Activated CD4-positive, alpha-beta memory T cell treated with anti-CD3 and anti-CD28 coated beads for 36 hours (primary cell): ENCODE measurements at regions not wholly inside any gene's neighbourhood (a gene's known extent, or its start where the extent isn't known, plus 50 kb on each side); places are given as distances from the start of the nearest gene placed in this dataset.

ENCODE experiments used
- CTCF ChIA-PET: fragments of 350-600 bp; sonication (Branson Sonifier 250); formaldehyde crosslinking; loops from one replicate; lab custom pipeline; 2021; ENCODE audit warnings: antibody characterized with exemption, inconsistent platforms; lab: Charles Lee
- POLR2A ChIA-PET: fragments of 350-600 bp; sonication (Branson Sonifier 250); formaldehyde crosslinking; loops from one replicate; lab custom pipeline; 2021; ENCODE audit warnings: antibody characterized with exemption; lab: Charles Lee
- DNase-seq: peaks from one replicate; pipeline ENCODE4 v3.0.0-alpha.2; 2020
- H3K27ac Mint-ChIP-seq: one replicate; pipeline ENCODE4 v1.8.0; 2021; ENCODE audit warnings: mixed read lengths
- H3K27me3 Mint-ChIP-seq: one replicate; pipeline ENCODE4 v1.8.0; 2021; ENCODE audit warnings: mixed read lengths
- H3K36me3 Mint-ChIP-seq: one replicate; pipeline ENCODE4 v1.8.0; 2021; ENCODE audit warnings: mixed read lengths
- H3K4me1 Mint-ChIP-seq: one replicate; pipeline ENCODE4 v1.8.0; 2021; ENCODE audit warnings: low read depth, mixed read lengths
- H3K4me3 Mint-ChIP-seq: one replicate; pipeline ENCODE4 v1.8.0; 2021; ENCODE audit warnings: mild to moderate bottlenecking, mixed read lengths
- H3K9me3 Mint-ChIP-seq: one replicate; pipeline ENCODE4 v1.8.0; 2021; ENCODE audit warnings: mixed read lengths
- intact Hi-C: fragments of 100-400 bp; cut with micrococcal nuclease; formaldehyde crosslinking; loops from one replicate; pipeline ENCODE4 v1.15.1; 2023

DNA sequence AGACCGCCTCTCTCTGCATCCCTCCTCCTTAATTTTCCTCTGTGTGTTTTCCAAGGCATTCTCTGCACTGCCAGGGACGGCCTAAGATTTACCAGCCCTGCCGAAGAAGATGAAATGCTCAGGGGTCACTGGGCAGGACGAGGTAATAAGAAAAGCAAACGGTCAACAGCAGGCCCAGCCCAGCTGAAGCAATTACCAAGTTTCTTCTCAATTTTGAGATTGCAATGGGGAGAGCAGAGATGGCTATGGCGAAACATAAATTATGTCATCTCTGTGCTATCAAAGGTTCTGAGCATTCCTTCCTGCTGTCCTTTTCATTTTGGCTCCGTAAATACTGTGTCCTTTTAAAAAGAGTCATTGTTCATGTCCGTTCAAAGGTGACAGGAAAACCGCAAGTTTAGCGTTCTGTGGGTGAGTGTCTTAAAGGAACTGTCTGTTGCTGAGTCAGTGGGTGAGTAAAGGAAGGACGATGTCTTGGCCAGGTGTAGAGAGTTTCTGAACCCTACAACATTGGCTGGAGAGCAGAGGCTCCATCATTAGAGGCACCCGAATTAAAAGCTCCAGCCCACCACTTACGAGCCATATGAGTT lies 753.9 kb upstream of the EEF2KMT start:
- no peaks in the 10 kb centered on the region for H3K36me3 Mint-ChIP-seq
- peaks cover 19% of the 10 kb centered on the region for H3K9me3 Mint-ChIP-seq
- H3K4me3 Mint-ChIP-seq, result no peak overlapping the region
- ChIA-PET POLR2A (no interaction called here), CTCF (no interaction called here)
- no peaks in the 10 kb centered on the region for H3K4me1 Mint-ChIP-seq
- intact Hi-C loops, result no loop called here
- no peak for DNase-seq
- H3K27me3 Mint-ChIP-seq, result no peaks in the 10 kb centered on the region
- H3K27ac Mint-ChIP-seq, result no peak overlapping the region

DNA sequence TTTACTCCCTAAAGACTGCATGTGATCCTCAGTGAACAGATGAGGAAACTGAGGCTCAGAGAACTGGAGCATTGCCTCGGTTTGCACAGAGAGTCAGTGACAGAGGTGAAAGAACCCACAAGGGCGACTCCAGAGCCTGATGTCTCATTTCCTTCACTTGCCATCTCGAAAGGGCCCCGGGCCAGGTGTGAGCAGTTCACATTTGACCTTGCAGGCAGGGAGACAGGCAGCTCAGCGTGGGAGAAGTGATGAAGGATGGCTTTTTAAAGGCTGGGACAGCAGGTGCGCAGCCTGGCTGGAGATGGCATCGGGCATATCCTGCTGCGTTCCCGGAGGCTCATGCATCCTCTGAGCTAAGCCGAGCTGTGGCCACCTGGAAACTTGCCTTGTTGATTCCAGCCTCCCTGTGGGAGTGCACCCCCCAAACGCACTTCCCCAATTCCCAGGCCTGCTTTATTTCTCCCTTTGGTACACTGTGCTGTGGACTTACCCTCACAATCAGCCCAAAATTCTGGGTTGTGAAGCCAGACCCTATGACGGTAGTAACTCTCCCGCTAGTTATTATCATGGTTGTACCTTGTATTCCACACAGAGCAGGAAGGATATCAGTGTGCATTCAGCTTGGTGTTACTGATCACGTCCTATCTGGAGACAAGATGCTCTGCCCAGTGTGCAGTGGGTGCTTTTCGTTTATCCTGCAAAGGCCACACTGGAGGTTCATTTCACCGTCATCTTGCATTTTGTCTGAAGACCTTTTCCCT lies 753.2 kb upstream of the EEF2KMT start:
- DNase-seq, result no peak
- H3K4me1 Mint-ChIP-seq, result no peaks in the 10 kb centered on the region
- intact Hi-C loops, result no loop called here
- peaks cover 19% of the 10 kb centered on the region for H3K9me3 Mint-ChIP-seq
- ChIA-PET CTCF (no interaction called here), POLR2A (no interaction called here)
- no peak overlapping the region for H3K4me3 Mint-ChIP-seq
- H3K27ac Mint-ChIP-seq, result no peak overlapping the region
- no peaks in the 10 kb centered on the region for H3K27me3 Mint-ChIP-seq
- no peaks in the 10 kb centered on the region for H3K36me3 Mint-ChIP-seq

DNA sequence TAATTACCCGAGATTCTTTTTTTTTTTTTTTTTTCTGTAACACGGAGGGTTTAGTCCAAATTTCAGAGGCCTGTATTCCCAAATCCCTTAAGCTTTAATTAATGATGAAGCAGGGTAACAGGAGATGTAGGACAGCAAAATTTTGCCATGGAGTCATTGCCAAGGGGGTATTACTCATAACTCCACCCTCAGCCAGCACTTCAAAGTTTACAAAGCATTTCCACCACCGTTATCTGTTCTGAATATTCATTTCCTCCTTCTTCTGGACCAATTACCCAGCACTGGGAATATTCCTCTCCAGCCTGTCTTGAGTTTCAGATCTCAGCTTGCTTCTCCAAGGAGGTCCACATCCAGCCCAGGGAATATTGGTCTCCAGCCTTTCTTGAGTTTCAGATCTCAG lies 747.5 kb upstream of the EEF2KMT start:
- POLR2A ChIA-PET, result no interaction called here
- intact Hi-C loops, result no loop called here
- H3K27ac Mint-ChIP-seq, result no peak overlapping the region
- H3K4me1 Mint-ChIP-seq, result no peaks in the 10 kb centered on the region
- no peaks in the 10 kb centered on the region for H3K27me3 Mint-ChIP-seq
- no peaks in the 10 kb centered on the region for H3K36me3 Mint-ChIP-seq
- no peak overlapping the region for H3K4me3 Mint-ChIP-seq
- peaks cover 2% of the 10 kb centered on the region for H3K9me3 Mint-ChIP-seq
- DNase-seq, result no peak
- CTCF ChIA-PET, result no interaction called here

DNA sequence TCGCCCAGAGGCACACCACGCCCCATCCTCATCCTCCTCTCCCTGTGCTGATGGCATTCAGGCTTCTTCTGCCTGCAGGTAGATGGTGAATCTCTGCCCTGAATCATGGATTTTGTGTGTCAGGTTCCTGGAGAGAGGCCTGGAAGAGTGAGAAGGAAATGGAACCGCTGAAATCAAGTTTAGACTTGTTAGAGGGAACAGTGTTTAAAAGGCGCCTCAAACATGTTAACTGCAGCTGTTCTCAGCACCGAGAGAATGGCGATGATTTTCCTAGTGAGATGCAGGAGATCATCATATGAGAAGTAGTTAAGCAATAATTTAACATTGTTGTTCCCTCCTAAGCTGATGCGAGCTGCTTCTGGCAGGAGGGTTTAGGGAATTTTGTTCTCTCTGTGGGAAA lies 744.4 kb upstream of the EEF2KMT start:
- H3K36me3 Mint-ChIP-seq, result no peaks in the 10 kb centered on the region
- peaks cover 4% of the 10 kb centered on the region for H3K9me3 Mint-ChIP-seq
- no peaks in the 10 kb centered on the region for H3K27me3 Mint-ChIP-seq
- intact Hi-C loops, result no loop called here
- H3K4me1 Mint-ChIP-seq, result no peaks in the 10 kb centered on the region
- ChIA-PET CTCF (no interaction called here), POLR2A (no interaction called here)
- H3K4me3 Mint-ChIP-seq, result no peak overlapping the region
- no peak for DNase-seq
- H3K27ac Mint-ChIP-seq, result no peak overlapping the region

DNA sequence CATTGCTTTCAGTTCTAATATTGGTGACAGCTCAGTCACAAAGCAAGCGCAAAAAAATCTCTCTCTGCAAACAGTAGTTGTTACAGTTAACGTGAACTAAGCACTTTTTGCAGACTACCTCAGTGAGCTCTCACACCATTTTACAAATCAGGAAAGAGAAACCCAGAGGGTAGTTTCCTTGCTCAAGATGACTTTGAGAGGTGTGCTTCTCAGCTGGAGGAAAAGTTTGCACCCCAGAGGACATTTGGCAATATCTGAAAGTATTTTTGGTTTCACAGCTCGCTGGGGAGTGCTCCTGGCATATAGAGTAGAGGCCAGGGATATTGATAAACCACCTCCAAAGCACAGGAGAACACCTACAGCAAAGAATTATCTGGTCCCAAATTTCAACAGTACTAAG lies 741.1 kb upstream of the EEF2KMT start:
- ChIA-PET POLR2A (no interaction called here), CTCF (no interaction called here)
- no peak overlapping the region for H3K4me3 Mint-ChIP-seq
- H3K27ac Mint-ChIP-seq, result no peak overlapping the region
- peaks cover 14% of the 10 kb centered on the region for H3K9me3 Mint-ChIP-seq
- no peaks in the 10 kb centered on the region for H3K4me1 Mint-ChIP-seq
- DNase-seq, result no peak
- no peaks in the 10 kb centered on the region for H3K27me3 Mint-ChIP-seq
- intact Hi-C loops, result no loop called here
- H3K36me3 Mint-ChIP-seq, result no peaks in the 10 kb centered on the region

DNA sequence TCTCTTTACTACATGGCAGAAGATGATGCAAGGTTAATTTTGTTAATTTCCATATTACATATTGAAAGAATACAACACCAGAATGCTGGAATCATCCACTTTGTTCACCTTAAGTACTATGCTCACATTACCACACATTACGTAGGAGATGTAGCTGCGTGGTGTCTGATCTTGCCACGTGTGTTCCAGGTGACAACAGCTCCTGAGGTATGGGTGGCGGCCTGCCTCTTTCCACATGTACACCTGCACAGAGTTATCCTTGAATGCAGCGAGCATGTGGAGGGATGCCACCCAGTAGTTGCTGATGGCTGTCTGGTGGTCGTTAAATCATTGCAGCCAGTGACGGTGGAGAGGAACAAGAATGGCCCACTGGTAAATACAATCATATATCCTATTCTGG lies 740.5 kb upstream of the EEF2KMT start:
- CTCF ChIA-PET, result no interaction called here
- Mint-ChIP-seq H3K4me1 (no peaks in the 10 kb centered on the region), H3K36me3 (no peaks in the 10 kb centered on the region), H3K9me3 (peaks cover 14% of the 10 kb centered on the region), H3K27ac (no peak overlapping the region), H3K4me3 (no peak overlapping the region), H3K27me3 (no peaks in the 10 kb centered on the region)
- DNase-seq, result no peak
- intact Hi-C loops, result no loop called here
- POLR2A ChIA-PET, result no interaction called here

DNA sequence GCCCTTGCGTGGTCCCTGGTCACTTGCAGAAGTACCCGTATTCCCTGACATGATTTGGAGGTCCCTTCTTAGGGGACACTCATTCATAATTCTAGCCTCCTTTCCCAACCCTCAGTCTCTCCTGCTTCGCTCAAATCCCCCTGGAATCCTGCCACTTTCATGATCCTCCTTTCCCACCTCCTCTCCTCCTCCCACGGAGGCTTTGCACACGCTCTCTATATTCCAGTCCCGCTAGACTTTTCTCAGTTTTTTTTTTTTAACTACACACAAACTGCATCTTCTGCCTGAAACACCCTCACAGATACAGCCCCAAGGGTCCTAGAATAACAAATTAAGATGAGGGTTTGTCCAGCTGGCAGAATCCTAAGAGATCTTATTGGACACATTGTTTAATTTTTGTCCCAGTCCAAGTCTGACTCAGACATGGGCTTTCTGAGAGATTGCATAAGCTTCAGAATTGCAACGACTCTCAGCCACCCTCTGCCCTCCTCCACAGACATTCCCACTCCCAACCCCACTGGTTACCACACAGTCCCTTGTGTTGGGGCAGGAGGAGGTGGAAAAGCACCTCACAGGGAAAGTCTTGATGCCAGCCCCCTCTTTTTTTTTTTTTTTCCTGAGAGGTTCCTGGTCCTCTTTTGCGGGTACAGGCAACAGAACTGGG lies 739.5 kb upstream of the EEF2KMT start:
- no peak overlapping the region for H3K27ac Mint-ChIP-seq
- intact Hi-C loops, result no loop called here
- CTCF ChIA-PET, result no interaction called here
- no peaks in the 10 kb centered on the region for H3K36me3 Mint-ChIP-seq
- DNase-seq, result no peak
- no peak overlapping the region for H3K4me3 Mint-ChIP-seq
- POLR2A ChIA-PET, result no interaction called here
- H3K27me3 Mint-ChIP-seq, result no peaks in the 10 kb centered on the region
- peaks cover 14% of the 10 kb centered on the region for H3K9me3 Mint-ChIP-seq
- no peaks in the 10 kb centered on the region for H3K4me1 Mint-ChIP-seq

DNA sequence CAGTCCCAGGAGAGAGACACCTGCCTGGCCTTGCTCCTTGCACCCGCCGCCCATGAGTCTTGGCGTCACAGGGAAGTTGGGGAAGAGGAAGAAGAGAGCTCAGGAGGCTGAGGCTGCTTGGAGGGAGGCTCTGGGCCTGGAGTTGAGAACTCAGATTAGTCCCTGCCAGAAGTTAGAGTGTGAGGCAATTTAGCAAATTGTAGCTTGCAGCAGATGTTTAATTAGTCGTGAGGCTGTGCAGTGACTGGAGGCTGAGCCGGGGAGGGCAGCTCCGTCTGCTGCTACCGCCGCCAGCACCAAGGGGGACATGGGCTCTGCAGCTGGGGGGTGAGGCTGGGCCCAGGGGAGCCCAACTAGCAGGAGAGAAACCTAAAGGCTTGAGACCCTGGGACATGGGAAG lies 738.3 kb upstream of the EEF2KMT start:
- ChIA-PET POLR2A (no interaction called here), CTCF (no interaction called here)
- peaks cover 14% of the 10 kb centered on the region for H3K9me3 Mint-ChIP-seq
- no peak overlapping the region for H3K4me3 Mint-ChIP-seq
- H3K27ac Mint-ChIP-seq, result no peak overlapping the region
- no peaks in the 10 kb centered on the region for H3K27me3 Mint-ChIP-seq
- H3K4me1 Mint-ChIP-seq, result no peaks in the 10 kb centered on the region
- intact Hi-C loops, result no loop called here
- DNase-seq, result no peak
- no peaks in the 10 kb centered on the region for H3K36me3 Mint-ChIP-seq

DNA sequence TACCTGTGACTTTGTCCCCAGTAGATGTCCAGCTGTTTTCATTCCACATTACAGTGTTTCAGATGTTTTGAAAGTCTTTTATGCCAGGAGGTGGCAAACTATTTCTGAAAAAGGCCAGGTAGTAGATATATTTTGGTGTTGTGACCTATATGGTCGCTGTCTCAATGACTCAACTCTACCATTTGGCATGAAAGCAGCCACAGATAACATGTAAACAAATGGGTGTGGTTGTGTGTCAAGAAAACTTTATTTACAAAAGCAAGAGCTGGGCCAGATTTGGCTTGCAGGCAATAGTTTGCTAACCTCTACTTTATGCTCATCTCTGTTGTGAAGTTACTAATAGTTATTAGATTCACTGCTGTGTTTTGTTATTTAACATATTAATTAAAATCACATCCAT lies 728.7 kb upstream of the EEF2KMT start:
- H3K27ac Mint-ChIP-seq, result no peak overlapping the region
- H3K27me3 Mint-ChIP-seq, result no peaks in the 10 kb centered on the region
- H3K9me3 Mint-ChIP-seq, result peaks cover 6% of the 10 kb centered on the region
- ChIA-PET CTCF (no interaction called here), POLR2A (no interaction called here)
- no peak overlapping the region for H3K4me3 Mint-ChIP-seq
- DNase-seq, result no peak
- no peaks in the 10 kb centered on the region for H3K36me3 Mint-ChIP-seq
- H3K4me1 Mint-ChIP-seq, result no peaks in the 10 kb centered on the region
- intact Hi-C loops, result no loop called here

DNA sequence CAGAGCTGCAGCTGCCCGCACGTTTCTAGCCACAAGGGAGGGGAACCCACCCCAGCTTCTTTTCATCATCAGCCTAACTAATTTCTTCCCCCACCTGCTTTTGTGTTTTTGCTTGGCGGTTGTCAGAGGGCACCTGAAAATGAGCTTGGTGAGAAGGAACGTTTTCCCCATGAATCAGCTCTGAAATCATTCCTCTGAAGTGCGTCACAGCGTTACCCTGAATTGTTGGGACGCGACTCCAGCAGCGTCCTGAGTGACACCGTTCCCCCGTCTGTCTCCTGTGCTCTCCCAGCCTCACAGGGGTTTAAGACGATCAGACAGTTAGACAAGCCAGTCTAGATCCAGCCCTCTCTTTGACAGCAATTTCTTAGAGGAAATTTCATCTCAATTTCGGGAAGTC lies 722.9 kb upstream of the EEF2KMT start:
- H3K9me3 Mint-ChIP-seq, result peaks cover 10% of the 10 kb centered on the region
- DNase-seq, result no peak
- ChIA-PET POLR2A (no interaction called here), CTCF (no interaction called here)
- H3K4me1 Mint-ChIP-seq, result no peaks in the 10 kb centered on the region
- H3K27me3 Mint-ChIP-seq, result no peaks in the 10 kb centered on the region
- H3K4me3 Mint-ChIP-seq, result no peak overlapping the region
- no peaks in the 10 kb centered on the region for H3K36me3 Mint-ChIP-seq
- intact Hi-C loops, result no loop called here
- no peak overlapping the region for H3K27ac Mint-ChIP-seq

DNA sequence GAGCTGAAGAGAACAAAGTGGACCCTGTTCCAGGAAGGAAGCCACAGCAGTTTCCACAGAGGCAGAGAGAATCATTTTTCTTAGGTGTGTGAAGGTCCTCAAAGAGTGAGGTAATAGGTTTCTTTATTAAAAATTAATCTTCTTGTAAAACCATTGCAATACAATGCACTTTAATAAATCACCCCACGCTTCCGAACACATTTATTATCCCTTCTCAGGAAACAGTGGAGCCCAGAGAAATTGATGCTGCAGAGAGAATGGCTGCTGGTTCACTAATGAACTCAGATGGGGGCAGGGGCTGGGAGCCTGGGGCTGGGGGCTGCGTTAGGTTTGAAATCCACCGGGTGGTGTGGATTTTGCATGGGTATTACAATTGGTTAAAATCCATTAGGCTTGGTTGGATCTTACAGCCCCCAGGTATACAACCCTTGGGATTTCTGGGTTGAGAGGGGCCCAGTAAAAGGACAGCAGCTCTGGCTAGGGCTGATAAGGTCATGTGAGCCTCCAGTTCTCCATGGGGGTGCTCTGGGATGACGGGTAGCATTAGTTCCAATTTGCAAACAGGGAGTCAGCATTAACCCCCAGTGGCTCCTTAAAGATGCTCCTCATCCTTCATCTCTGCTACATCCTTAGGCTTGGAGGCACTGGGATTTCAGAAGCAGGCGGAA lies 718.1 kb upstream of the EEF2KMT start:
- intact Hi-C loops, result no loop called here
- Mint-ChIP-seq H3K9me3 (peaks cover 7% of the 10 kb centered on the region), H3K27ac (no peak overlapping the region), H3K36me3 (no peaks in the 10 kb centered on the region), H3K4me3 (no peak overlapping the region), H3K27me3 (no peaks in the 10 kb centered on the region), H3K4me1 (no peaks in the 10 kb centered on the region)
- DNase-seq, result no peak
- CTCF ChIA-PET, result no interaction called here
- POLR2A ChIA-PET, result no interaction called here

DNA sequence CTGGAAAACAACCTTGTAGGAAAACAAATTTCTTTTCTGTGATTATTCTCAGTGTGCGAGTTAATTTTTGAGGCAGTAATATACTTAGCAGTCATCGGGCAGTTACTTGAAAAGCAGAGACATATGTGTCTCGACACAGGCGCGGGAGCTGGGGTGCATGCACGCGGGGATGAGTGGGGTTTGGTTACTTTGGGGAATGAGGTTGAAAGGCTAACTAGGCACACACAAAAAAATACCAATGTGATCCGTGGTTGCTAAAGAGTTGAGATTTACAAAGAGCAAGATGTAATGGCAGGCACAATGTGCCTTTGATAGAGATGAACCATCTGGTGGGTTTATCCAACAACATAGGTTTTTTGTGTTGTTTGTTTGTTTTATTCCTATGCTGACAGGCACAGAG lies 703.8 kb upstream of the EEF2KMT start:
- Mint-ChIP-seq H3K9me3 (peaks cover 9% of the 10 kb centered on the region), H3K27ac (no peak overlapping the region), H3K4me1 (no peaks in the 10 kb centered on the region), H3K36me3 (no peaks in the 10 kb centered on the region), H3K4me3 (no peak overlapping the region), H3K27me3 (no peaks in the 10 kb centered on the region)
- DNase-seq, result no peak
- intact Hi-C loops, result no loop called here
- ChIA-PET CTCF (no interaction called here), POLR2A (no interaction called here)
